HG02870 (cell line): ENCODE measurements at regions not wholly inside any gene's neighbourhood (a gene's known extent, or its start where the extent isn't known, plus 50 kb on each side); places are given as distances from the start of the nearest gene placed in this dataset.

Experiments used
- ATAC-seq: cut with Tn5 transposase; IDR thresholded peaks from one replicate; pipeline ENCODE4 v1.9.1; 2021; ENCODE audit warnings: mild to moderate bottlenecking, moderate library complexity; ENCODE audit not compliant: unreplicated experiment

GRCh38 chr6:167731731-167732422 lies 94.8 kb upstream of the AFDN start:
- no peak for ATAC-seq

GRCh38 chr6:167733740-167734661 lies 92.7 kb upstream of the AFDN start:
- no peak for ATAC-seq

- no peak for ATAC-seq
These were observed 92.0 kb upstream of the AFDN start for GRCh38 chr6:167734662-167735083.

GRCh38 chr6:167735084-167735950 lies 91.4 kb upstream of the AFDN start:
- ATAC-seq: no peak

- no peak for ATAC-seq
These were observed 90.8 kb upstream of the AFDN start for GRCh38 chr6:167735951-167736288.

- no peak for ATAC-seq
These were observed 90.1 kb upstream of the AFDN start for GRCh38 chr6:167736486-167737204.

GRCh38 chr6:167737205-167737830 lies 89.4 kb upstream of the AFDN start:
- ATAC-seq: no peak

- ATAC-seq: no peak
These were observed 88.3 kb upstream of the AFDN start for GRCh38 chr6:167738386-167738785.

- no peak for ATAC-seq
These were observed 86.8 kb upstream of the AFDN start for GRCh38 chr6:167739721-167740475.

GRCh38 chr6:167742719-167743303 lies 83.9 kb upstream of the AFDN start:
- no peak for ATAC-seq

- no peak for ATAC-seq
These were observed 81.7 kb upstream of the AFDN start for GRCh38 chr6:167744681-167745669.

GRCh38 chr6:167745670-167746389 lies 80.9 kb upstream of the AFDN start:
- ATAC-seq: no peak

GRCh38 chr6:167746390-167746907 lies 80.3 kb upstream of the AFDN start:
- ATAC-seq: no peak

- ATAC-seq: no peak
These were observed 79.7 kb upstream of the AFDN start for GRCh38 chr6:167746975-167747374.

- no peak for ATAC-seq
These were observed 79.1 kb upstream of the AFDN start for GRCh38 chr6:167747645-167748044.

GRCh38 chr6:167748046-167748445 lies 78.7 kb upstream of the AFDN start:
- ATAC-seq: no peak
